Mononuclear cell (primary cell): ENCODE measurements at regions not wholly inside any gene's neighbourhood (a gene's known extent, or its start where the extent isn't known, plus 50 kb on each side); places are given as distances from the start of the nearest gene placed in this dataset.
"Not testable (repeated sequence)": the region's sequence is repeated elsewhere in the genome, so short reads cannot be mapped to it uniquely, and the experiment has no call there.

Experiments used
- H3K27me3 ChIP-seq: 2 replicates; pipeline ENCODE4 v1.6.0; 2011; ENCODE audit warnings: low read length, control low read depth; ENCODE audit not compliant: insufficient read depth
- H3K4me1 ChIP-seq: 2 replicates; pipeline ENCODE4 v1.5.1; 2011; ENCODE audit warnings: mild to moderate bottlenecking, low read length, control low read depth; ENCODE audit not compliant: insufficient read depth
- H3K4me3 ChIP-seq: 2 replicates; pipeline ENCODE4 v1.5.1; 2011; ENCODE audit warnings: mild to moderate bottlenecking, low read length, moderate library complexity
- H3K9me3 ChIP-seq: 2 replicates; pipeline ENCODE4 v1.5.1; 2011; ENCODE audit warnings: low read depth, mild to moderate bottlenecking, control low read depth, low read length

DNA sequence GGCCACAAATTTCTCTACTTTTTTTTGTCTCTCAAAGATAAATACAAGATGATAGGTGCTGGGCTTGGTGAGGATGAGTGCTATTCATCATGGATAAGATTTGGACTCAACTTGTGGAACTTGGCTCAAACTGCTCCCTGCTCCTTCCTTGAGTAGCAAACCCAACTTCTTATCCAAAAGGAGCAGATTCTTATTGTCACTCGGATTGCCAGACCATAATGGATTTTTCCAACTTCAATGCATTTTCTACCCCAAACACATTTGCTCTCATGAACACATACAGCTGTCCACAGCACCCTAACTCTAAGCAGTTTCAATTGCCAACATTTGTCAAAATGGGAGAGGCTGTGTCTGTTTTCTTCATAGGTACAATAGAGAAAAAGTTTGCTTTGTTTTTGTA lies 99.5 kb upstream of the APCDD1 start:
- peaks cover 8% of the 10 kb centered on the region for H3K9me3 ChIP-seq
- no peaks in the 10 kb centered on the region for H3K27me3 ChIP-seq
- no peaks in the 10 kb centered on the region for H3K4me1 ChIP-seq

DNA sequence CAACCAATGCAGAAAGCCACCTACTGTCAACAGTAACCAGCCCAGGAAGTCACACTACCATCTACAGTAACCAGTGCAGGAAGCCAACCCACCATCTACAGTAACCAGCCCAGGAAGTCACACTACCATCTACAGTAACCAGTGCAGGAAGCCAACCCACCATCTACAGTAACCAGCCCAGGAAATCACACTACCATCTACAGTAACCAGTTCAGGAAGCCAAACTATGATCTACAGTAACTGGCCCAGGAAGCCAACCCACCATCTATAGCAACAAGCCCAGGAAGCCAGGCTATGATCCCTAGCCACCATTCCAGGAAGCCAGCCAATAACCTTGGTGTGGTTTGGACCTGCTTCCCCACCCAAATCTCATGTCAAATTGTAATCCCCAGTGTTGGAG lies 97.4 kb upstream of the APCDD1 start:
- H3K4me3 ChIP-seq, H3K4me1 ChIP-seq, H3K27me3 ChIP-seq, H3K9me3 ChIP-seq: not testable (repeated sequence)

More for the DNA sequence above, 99.5 kb upstream of the APCDD1 start:
- H3K4me3 ChIP-seq, result no peak overlapping the region

DNA sequence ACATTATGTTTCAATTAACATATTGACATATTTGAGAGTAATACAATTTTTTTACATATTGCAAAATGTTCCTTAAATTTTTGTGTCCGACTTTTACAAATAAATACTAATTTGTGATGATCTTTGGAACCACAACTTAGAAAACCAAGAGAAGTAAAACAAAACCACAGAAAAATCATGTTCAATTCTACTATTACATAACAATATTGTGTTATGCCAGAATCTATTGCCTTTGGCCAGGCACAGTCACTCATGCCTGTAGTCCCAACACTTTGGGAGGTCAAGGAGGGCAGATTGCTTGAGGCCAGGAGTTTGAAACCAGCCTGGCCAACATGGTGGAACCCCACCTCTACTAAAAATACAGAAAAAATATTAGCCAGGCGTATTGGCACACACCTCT lies 92.8 kb upstream of the APCDD1 start:
- H3K4me3 ChIP-seq, result no peak overlapping the region
- H3K9me3 ChIP-seq, result peaks cover 10% of the 10 kb centered on the region
- H3K27me3 ChIP-seq, result no peaks in the 10 kb centered on the region
- no peaks in the 10 kb centered on the region for H3K4me1 ChIP-seq

DNA sequence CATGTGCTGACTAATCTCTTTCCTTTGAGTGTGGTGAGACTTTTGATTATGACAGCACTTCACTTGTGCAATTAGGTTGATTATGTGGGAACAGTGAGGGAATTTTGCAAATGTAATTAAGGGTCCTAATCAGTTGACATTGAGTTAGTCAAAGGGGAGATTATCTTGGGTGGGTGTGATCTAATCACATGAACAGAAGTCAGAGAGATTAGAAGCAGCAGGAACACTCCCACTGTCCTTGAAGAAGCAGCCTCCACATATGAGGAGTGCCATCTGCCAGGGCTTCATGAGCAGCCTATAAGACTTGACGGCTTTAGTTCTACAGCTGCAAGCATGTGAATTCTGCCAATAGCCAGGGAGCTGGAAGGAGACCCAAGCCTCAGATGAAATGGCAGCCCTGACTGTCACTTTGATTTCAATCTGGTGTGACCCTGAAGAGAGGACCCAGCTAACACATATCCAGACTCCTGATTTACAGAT lies 89.4 kb upstream of the APCDD1 start:
- H3K27me3 ChIP-seq, result no peaks in the 10 kb centered on the region
- no peak overlapping the region for H3K4me3 ChIP-seq
- H3K4me1 ChIP-seq, result peaks cover 7% of the 10 kb centered on the region
- peaks cover 6% of the 10 kb centered on the region for H3K9me3 ChIP-seq

DNA sequence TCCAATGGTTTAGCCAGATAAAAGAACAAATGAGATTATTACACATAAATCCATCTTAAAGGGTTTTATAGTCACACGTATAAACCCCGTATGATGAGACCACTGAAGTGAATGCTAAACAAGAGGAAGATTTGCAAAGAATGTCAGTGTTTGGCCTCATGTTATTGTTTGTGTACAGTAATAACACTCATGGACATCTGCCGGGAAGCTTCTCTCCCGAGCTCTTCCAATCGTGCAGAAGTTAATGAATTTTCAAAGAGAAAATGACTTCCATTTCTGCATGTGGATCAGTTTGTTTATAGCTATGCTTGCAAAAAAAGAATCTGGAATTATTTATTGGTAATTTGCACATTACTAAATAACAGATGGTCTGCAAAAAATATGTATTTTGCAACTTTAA lies 88.5 kb upstream of the APCDD1 start:
- Histone ChIP-seq H3K9me3 (peaks cover 6% of the 10 kb centered on the region), H3K27me3 (no peaks in the 10 kb centered on the region), H3K4me3 (no peak overlapping the region), H3K4me1 (peaks cover 7% of the 10 kb centered on the region)

DNA sequence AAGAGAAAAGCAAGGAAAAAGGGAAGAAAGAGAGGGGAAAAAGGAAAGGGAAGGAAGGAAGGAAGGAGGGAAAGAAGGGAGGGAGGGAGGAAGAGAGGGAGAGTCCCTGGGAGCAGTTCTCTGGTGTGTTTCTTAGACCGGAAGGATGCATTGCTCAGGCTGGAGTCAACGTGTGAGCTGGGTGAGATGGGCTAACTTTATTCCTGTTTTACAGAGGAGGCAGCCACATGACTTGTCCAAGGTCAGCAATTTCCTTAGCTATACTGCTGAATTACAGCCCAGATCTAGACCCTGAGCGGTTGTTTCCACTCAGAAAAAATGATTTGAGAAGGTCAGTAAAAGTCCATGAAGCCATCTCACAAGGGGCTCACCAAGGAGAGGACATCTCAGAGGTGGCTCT lies 86.6 kb upstream of the APCDD1 start:
- Histone ChIP-seq H3K27me3 (no peaks in the 10 kb centered on the region), H3K4me3 (no peak overlapping the region), H3K9me3 (peaks cover 6% of the 10 kb centered on the region), H3K4me1 (peaks cover 7% of the 10 kb centered on the region)

DNA sequence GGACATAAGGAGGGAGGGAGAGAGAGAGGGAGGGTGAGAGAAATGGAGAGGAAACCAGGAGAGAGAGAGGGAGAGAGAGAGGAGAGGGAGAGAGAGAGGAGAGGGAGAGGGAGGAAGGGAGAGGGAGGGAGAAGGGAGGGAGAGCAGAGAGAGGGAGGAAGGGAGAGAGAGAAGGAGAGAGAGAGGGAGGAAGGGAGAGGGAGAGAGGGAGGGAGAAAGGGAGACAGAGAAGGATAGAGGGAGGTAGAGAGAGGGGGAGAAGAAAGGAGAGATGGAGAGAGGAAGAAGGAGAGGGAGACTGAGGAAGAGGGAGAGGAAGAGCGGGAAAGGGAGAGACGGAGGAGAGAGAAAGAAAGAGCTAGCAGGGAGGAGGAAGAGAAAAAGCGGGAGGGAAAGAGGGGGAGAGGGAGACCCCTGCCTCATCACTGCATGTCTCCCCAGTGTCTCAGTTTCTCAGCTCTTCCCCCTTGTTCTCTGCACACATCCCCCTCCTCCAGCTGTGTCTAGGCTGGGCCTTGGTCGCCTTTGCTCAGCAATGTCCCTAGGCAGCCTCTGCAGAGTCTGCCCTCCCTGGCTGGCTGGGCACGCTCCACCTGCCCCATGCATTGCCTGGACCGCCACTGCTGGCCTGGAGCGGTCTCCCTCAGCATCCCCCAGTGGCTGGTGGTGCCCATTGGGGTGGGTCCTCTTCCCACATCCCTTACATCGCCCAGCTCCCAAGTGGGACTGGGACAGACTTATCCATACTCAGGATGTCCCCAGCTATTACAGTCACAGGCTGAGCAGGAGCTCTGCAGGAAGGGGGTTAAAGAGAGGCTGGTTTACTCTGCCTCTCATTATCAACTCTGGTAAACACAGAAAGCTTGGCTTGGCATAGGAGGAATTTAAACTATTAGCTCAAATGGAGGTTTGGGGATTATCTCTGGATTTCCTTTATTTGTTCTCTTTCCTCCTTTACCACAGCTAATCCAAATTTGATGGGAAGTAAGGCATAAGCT lies 85.7 kb upstream of the APCDD1 start:
- H3K4me1 ChIP-seq, result peaks cover 7% of the 10 kb centered on the region
- no peaks in the 10 kb centered on the region for H3K27me3 ChIP-seq

DNA sequence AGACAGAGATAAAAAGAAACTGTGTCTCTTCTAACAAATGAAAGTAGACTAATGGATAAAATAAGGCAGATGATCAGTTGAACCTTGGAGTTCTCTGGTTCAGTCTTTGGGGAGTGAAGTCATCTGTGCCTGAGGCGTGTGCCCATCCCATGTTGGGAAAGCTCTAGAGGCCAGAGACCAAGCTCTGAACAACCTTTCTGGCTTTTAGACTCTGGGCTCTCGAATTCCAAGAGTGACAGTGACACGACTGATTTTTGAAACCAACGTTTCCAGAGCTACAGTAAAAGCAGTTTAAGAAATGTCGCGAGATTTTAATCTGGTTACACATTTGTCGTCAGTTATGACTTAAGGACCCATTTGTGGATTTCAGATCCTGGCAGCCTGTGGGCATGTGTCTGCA lies 83.7 kb upstream of the APCDD1 start:
- no peaks in the 10 kb centered on the region for H3K9me3 ChIP-seq

More for the DNA sequence above, 85.7 kb upstream of the APCDD1 start:
- Histone ChIP-seq H3K9me3 (peaks cover 6% of the 10 kb centered on the region), H3K4me3 (no peak overlapping the region)

DNA sequence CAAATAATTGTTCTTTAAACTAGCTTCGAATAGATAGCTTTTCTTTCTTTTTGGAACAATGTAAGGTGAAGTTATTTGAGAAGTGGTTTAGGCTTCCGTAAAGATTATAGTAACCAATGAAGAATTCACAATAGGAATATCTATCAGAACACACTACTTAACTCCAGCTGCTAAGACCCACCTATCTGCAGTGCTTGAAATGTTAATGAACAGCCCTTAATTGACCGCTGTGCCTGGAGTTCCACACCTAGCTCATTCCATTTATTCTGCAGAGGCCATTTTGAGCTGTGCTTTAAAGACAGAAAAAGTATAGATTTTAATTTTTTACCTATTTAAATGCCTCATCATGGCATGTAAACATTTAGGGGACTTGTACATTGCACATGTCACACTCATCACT lies 83.3 kb upstream of the APCDD1 start:
- no peaks in the 10 kb centered on the region for H3K27me3 ChIP-seq
- peaks cover 7% of the 10 kb centered on the region for H3K4me1 ChIP-seq
- no peaks in the 10 kb centered on the region for H3K9me3 ChIP-seq
- H3K4me3 ChIP-seq, result no peak overlapping the region

More for the DNA sequence above, 83.7 kb upstream of the APCDD1 start:
- H3K4me3 ChIP-seq, result no peak overlapping the region
- peaks cover 7% of the 10 kb centered on the region for H3K4me1 ChIP-seq
- no peaks in the 10 kb centered on the region for H3K27me3 ChIP-seq

DNA sequence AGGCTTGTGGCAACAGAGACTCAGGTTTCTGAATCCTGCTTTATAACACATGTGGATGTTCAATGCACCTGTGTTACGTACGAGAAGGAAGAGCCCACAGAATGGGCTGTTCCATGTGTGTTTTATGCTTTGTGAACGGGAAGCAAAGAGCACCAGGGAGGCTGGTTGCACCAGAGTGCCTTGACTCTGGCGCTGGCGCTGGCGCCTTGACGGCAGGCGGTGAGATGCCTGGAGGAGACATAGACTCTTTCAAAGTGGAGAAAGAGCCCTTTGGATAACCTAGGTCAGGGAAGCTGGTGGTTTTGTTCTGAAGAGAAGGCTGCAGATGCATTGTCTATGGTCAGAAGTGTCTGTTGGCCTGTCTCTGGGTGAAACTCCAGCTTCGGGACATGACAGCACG lies 80.2 kb upstream of the APCDD1 start:
- no peak overlapping the region for H3K4me3 ChIP-seq
- no peaks in the 10 kb centered on the region for H3K27me3 ChIP-seq
- H3K4me1 ChIP-seq, result peaks cover 11% of the 10 kb centered on the region
- no peaks in the 10 kb centered on the region for H3K9me3 ChIP-seq

DNA sequence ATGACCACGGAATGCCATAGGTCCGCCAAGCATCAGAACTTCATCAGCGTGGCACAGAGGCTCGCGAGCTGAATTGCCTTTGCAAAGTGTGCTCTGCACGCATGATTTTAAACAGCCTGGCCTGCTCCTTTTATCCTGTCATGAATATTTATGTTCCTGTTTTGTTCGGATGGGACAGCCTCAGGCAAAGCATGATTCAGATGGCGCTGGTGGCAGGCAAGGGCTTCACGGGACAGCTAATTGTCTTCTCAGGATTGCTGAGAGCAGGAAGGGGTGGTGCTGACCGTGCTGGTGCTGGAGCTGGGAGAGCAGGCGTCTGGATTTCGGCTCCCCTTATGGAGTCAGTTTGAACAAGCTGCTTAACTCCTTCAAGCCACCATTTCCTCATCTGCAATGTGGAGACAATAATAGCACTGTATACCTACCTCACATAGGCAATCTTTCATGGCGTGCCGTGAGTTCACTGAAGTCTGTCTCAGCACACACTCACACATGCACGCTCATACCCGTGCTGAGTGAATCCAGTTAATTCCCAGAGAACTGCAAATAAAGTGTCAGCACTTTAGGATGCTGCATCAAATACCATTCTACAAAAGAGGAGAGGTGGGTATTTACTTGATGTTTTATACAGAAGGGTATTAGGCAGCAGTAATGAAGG lies 79.7 kb upstream of the APCDD1 start:
- Histone ChIP-seq H3K9me3 (no peaks in the 10 kb centered on the region), H3K4me3 (no peak overlapping the region), H3K27me3 (no peaks in the 10 kb centered on the region), H3K4me1 (peaks cover 15% of the 10 kb centered on the region)

DNA sequence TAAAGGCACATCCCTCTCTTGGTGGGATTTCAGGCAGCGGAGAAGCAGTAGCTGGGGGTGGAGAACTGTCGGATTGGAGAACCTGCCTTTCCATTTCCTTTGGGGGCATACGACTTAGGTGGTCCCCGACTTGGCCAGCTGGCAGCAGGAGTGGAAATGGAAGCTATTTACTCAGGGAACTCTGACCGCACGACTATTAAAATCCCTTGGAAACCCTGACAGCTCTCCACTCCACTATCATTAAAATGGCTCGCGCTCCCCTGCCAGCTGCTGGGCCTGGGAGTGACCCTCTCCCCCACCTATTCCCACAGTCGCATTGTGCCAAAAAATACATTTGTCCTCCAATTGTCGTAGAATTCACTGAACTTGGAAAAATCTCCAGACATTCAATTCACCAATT lies 77.7 kb upstream of the APCDD1 start:
- Histone ChIP-seq H3K4me3 (no peak overlapping the region), H3K27me3 (no peaks in the 10 kb centered on the region), H3K9me3 (no peaks in the 10 kb centered on the region), H3K4me1 (peaks cover 21% of the 10 kb centered on the region)

DNA sequence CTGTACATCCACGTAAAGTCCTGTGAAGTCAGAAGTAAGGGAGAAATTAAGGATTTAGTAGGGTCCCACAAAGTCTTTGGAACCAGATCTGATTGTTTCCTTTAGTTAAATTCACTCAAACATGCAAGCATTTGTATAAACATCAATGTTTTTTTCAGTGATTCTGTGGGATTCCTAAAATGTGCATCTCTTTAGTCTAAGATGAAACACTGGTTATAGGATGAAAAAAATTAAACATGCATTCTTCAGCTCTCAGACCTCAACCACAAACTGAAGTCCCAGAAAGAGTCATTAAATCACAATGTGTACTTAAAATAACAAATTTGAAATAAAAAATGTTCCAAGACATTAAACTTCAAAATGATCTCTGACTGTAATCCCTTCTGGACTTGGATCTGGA lies 76.5 kb upstream of the APCDD1 start:
- no peak overlapping the region for H3K4me3 ChIP-seq
- no peaks in the 10 kb centered on the region for H3K27me3 ChIP-seq
- H3K9me3 ChIP-seq, result no peaks in the 10 kb centered on the region
- peaks cover 21% of the 10 kb centered on the region for H3K4me1 ChIP-seq

DNA sequence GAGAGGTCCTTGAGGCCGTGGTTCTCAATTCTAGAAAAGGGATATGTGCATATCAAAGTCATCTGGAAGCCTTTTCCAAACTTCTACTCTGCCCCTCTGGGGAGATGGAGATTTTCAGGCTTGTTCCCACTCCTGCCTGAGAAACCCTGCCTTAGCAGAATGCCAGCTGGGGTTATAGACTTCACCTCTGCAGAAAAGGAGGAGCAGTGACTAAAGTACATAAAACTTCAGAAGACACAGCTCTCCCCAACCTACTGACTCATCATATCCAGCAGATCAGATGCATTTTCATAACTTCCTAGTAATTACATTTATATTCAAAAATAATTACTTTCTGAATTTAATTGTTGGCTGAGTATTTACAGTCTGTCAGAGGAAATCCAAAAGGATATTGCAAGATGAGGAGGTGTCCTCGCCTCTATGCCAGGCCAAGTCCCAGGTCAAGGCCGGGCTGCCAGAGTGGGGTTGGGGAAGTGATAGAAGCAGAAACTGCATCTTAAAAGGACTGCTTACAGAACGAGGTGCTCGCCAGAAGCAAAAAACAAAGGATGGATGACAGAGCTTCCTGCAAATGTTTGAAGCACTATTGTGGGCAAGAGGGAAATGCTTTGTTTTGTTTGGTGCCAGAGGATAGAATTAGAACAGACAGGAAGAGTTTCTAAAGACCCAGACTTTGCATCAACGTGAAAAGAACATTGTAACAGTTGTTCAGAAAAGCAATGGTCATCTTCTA lies 75.6 kb upstream of the APCDD1 start:
- no peaks in the 10 kb centered on the region for H3K27me3 ChIP-seq
- no peaks in the 10 kb centered on the region for H3K9me3 ChIP-seq
- H3K4me1 ChIP-seq, result peaks cover 21% of the 10 kb centered on the region
- no peak overlapping the region for H3K4me3 ChIP-seq

DNA sequence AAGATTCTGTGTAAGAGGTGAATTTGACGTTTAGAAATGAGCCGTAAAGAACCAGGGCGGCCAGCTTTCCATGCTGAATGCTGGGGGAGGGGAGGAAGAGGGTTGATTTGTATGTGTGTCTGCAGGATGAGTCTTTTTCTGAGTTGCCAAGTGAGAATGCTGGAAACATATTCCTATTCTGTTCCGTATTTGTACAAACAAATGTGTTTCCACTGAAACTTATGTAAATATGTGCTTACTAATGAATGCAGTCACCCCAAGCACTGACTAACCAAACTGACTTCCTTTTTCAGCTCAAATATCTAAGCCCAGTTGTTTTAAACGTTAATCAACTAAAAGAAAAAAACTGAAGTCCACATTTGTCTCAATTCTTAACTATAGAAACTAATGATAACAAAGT lies 74.9 kb upstream of the APCDD1 start:
- Histone ChIP-seq H3K9me3 (no peaks in the 10 kb centered on the region), H3K27me3 (no peaks in the 10 kb centered on the region), H3K4me1 (peaks cover 21% of the 10 kb centered on the region), H3K4me3 (no peak overlapping the region)
